ENCODE measurements at regions not wholly inside any gene's neighbourhood (a gene's known extent, or its start where the extent isn't known, plus 50 kb on each side); places are given as distances from the start of the nearest gene placed in this dataset.

GRCh38 chr3:30309961-30310954 lies 296.1 kb upstream of the TGFBR2 start:
- no peak overlapping the region for H3K9ac ChIP-seq (ENCODE audit: low read length in 5 of 5)
- peaks cover 0 to 36% (median 26%) of the 10 kb centered on the region in 5 donors for H3K4me1 ChIP-seq (ENCODE audit: control insufficient read depth in 5 of 5, insufficient read depth in 5 of 5, low read length in 5 of 5)
- H3K9me3 ChIP-seq (ENCODE audit: control insufficient read depth in 5 of 5, low read length in 5 of 5): no peaks in the 10 kb centered on the region
- H3K4me3 ChIP-seq (ENCODE audit: low read depth in 1 of 5, low read length in 5 of 5): no peak overlapping the region
- no peaks in the 10 kb centered on the region for H3K36me3 ChIP-seq (ENCODE audit: control insufficient read depth in 5 of 5, insufficient read depth in 5 of 5, low read length in 5 of 5)
- H3K27ac ChIP-seq (ENCODE audit: low read depth, low read length): no peak overlapping the region
- H3K27me3 ChIP-seq (ENCODE audit: control insufficient read depth in 5 of 5, insufficient read depth in 4 of 5, low read length in 5 of 5): no peaks in the 10 kb centered on the region

- Histone ChIP-seq H3K27ac (ENCODE audit: low read depth, low read length) (no peak overlapping the region), H3K27me3 (ENCODE audit: control insufficient read depth in 5 of 5, insufficient read depth in 4 of 5, low read length in 5 of 5) (no peaks in the 10 kb centered on the region), H3K9me3 (ENCODE audit: control insufficient read depth in 5 of 5, low read length in 5 of 5) (peaks cover 0 to 3% (median 0%) of the 10 kb centered on the region in 5 donors), H3K9ac (ENCODE audit: low read length in 5 of 5) (no peak overlapping the region), H3K36me3 (ENCODE audit: control insufficient read depth in 5 of 5, insufficient read depth in 5 of 5, low read length in 5 of 5) (no peaks in the 10 kb centered on the region), H3K4me1 (ENCODE audit: control insufficient read depth in 5 of 5, insufficient read depth in 5 of 5, low read length in 5 of 5) (peaks cover 0 to 47% (median 36%) of the 10 kb centered on the region in 5 donors), H3K4me3 (ENCODE audit: low read depth in 1 of 5, low read length in 5 of 5) (no peak overlapping the region)
Observed at GRCh38 chr3:30311781-30312180, 294.6 kb upstream of the TGFBR2 start.

DNA sequence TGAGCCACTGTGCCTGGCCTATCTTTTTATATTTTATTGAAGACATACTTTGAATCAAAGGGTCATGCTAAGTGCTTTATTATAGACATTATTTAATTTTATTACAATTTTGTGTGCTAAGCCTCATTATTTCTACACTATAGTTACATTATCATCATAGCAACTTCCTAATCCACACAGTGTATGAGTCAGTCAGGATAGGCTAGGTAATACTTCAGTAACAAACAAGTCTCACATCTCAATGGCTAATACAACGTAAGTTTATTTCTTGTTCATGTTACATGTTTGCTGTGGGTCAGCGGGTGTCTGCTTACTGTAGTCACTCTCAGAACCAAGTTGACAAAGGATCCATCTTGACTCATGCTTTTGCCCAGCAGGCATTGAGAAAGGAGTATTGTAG lies 292.6 kb upstream of the TGFBR2 start:
- peaks cover 0 to 6% (median 0%) of the 10 kb centered on the region in 5 donors for H3K9me3 ChIP-seq (ENCODE audit: control insufficient read depth in 5 of 5, low read length in 5 of 5)
- H3K9ac ChIP-seq (ENCODE audit: low read length in 5 of 5): no peak overlapping the region
- no peak overlapping the region for H3K27ac ChIP-seq (ENCODE audit: low read depth, low read length)
- peaks cover 0 to 29% (median 19%) of the 10 kb centered on the region in 5 donors for H3K4me1 ChIP-seq (ENCODE audit: control insufficient read depth in 5 of 5, insufficient read depth in 5 of 5, low read length in 5 of 5)
- no peaks in the 10 kb centered on the region for H3K27me3 ChIP-seq (ENCODE audit: control insufficient read depth in 5 of 5, insufficient read depth in 4 of 5, low read length in 5 of 5)
- H3K4me3 ChIP-seq (ENCODE audit: low read depth in 1 of 5, low read length in 5 of 5): no peak overlapping the region
- no peaks in the 10 kb centered on the region for H3K36me3 ChIP-seq (ENCODE audit: control insufficient read depth in 5 of 5, insufficient read depth in 5 of 5, low read length in 5 of 5)

DNA sequence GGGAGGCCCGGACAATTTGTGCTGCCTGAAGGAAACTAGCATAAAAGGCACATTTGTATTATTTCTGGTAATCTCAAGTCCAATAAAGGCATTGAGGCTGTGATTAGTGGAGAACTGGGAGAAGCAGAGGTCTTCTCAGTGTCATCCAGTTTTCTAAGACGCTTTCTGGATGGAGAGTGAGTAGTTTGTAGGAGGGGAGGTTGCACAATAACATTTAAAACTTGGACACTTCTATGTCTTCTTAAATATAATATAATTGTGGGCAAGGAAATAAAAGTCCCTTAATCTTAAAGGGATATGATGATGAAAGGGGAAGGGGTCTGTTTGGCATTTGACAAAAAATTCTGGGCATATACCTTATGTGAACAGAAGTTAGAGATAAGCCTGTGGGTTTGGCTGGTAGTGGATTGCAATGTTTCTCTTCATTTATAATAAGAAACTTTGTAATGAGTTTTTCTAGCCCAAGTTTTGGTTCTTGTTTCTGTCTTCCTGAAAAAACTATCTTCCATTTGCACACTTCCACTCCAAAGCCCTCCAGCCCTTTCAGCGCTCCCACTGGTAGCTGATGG lies 291.6 kb upstream of the TGFBR2 start:
- peaks cover 0 to 29% (median 17%) of the 10 kb centered on the region in 5 donors for H3K4me1 ChIP-seq (ENCODE audit: control insufficient read depth in 5 of 5, insufficient read depth in 5 of 5, low read length in 5 of 5)
- no peaks in the 10 kb centered on the region for H3K27me3 ChIP-seq (ENCODE audit: control insufficient read depth in 5 of 5, insufficient read depth in 4 of 5, low read length in 5 of 5)
- no peaks in the 10 kb centered on the region for H3K36me3 ChIP-seq (ENCODE audit: control insufficient read depth in 5 of 5, insufficient read depth in 5 of 5, low read length in 5 of 5)
- peak overlapping the region; percentile 45 for H3K27ac ChIP-seq (ENCODE audit: low read depth, low read length)
- H3K9ac ChIP-seq (ENCODE audit: low read length in 5 of 5): no peak overlapping the region
- peaks cover 0 to 6% (median 0%) of the 10 kb centered on the region in 5 donors for H3K9me3 ChIP-seq (ENCODE audit: control insufficient read depth in 5 of 5, low read length in 5 of 5)
- H3K4me3 ChIP-seq (ENCODE audit: low read depth in 1 of 5, low read length in 5 of 5): no peak overlapping the region

- Histone ChIP-seq H3K9me3 (ENCODE audit: control insufficient read depth in 5 of 5, low read length in 5 of 5) (peaks cover 0 to 6% (median 0%) of the 10 kb centered on the region in 5 donors), H3K4me1 (ENCODE audit: control insufficient read depth in 5 of 5, insufficient read depth in 5 of 5, low read length in 5 of 5) (peaks cover 0 to 26% (median 17%) of the 10 kb centered on the region in 5 donors), H3K4me3 (ENCODE audit: low read depth in 1 of 5, low read length in 5 of 5) (no peak overlapping the region), H3K36me3 (ENCODE audit: control insufficient read depth in 5 of 5, insufficient read depth in 5 of 5, low read length in 5 of 5) (no peaks in the 10 kb centered on the region), H3K27me3 (ENCODE audit: control insufficient read depth in 5 of 5, insufficient read depth in 4 of 5, low read length in 5 of 5) (no peaks in the 10 kb centered on the region), H3K9ac (ENCODE audit: low read length in 5 of 5) (no peak overlapping the region), H3K27ac (ENCODE audit: low read depth, low read length) (peak overlapping the region; percentile 45)
Observed at GRCh38 chr3:30315447-30315846, 291.0 kb upstream of the TGFBR2 start.

DNA sequence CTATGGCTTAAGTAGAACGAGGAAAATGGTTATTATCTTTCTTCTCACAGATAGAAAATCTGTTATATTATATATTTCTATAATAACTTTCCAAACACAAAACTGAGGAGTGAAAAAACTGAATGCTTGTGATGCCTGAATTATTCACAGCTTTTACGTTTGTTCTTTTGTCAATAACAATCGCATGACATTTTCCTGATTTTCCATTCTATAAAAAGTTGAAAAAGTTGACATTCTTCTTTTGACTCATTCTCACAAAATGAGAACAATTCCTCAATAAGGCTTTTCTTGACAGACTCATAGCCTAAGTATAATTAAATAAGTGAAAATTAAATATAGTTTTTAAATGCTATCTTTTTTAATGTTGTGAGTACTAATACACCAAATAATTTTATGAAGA lies 288.8 kb upstream of the TGFBR2 start:
- no peak overlapping the region for H3K4me3 ChIP-seq (ENCODE audit: low read depth in 1 of 5, low read length in 5 of 5)
- peaks cover 0 to 19% (median 17%) of the 10 kb centered on the region in 5 donors for H3K4me1 ChIP-seq (ENCODE audit: control insufficient read depth in 5 of 5, insufficient read depth in 5 of 5, low read length in 5 of 5)
- H3K27ac ChIP-seq (ENCODE audit: low read depth, low read length): no peak overlapping the region
- H3K27me3 ChIP-seq (ENCODE audit: control insufficient read depth in 5 of 5, insufficient read depth in 4 of 5, low read length in 5 of 5): no peaks in the 10 kb centered on the region
- H3K36me3 ChIP-seq (ENCODE audit: control insufficient read depth in 5 of 5, insufficient read depth in 5 of 5, low read length in 5 of 5): no peaks in the 10 kb centered on the region
- H3K9ac ChIP-seq (ENCODE audit: low read length in 5 of 5): no peak overlapping the region
- peaks cover 0 to 10% (median 0%) of the 10 kb centered on the region in 5 donors for H3K9me3 ChIP-seq (ENCODE audit: control insufficient read depth in 5 of 5, low read length in 5 of 5)

DNA sequence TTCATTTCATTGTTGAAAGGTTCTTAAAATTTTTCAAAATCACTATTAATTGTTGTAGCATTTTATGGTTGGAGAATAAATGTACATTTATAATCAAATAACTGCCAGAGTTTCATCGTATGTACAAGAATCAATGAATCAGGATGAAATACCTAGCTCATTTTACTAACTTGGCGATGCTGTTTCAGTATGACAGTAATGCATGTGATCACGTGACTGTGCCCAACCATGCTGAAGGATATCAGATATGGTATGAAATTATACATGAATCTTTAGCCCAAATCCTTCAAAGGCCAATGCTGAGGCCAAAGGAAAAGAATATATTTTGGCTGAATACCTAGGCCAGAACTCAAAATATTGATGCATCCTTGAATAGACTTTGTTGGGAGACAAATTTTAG lies 288.3 kb upstream of the TGFBR2 start:
- Histone ChIP-seq H3K4me3 (ENCODE audit: low read depth in 1 of 5, low read length in 5 of 5) (no peak overlapping the region), H3K9ac (ENCODE audit: low read length in 5 of 5) (no peak overlapping the region), H3K27ac (ENCODE audit: low read depth, low read length) (no peak overlapping the region), H3K36me3 (ENCODE audit: control insufficient read depth in 5 of 5, insufficient read depth in 5 of 5, low read length in 5 of 5) (no peaks in the 10 kb centered on the region), H3K9me3 (ENCODE audit: control insufficient read depth in 5 of 5, low read length in 5 of 5) (peaks cover 0 to 11% (median 0%) of the 10 kb centered on the region in 5 donors), H3K4me1 (ENCODE audit: control insufficient read depth in 5 of 5, insufficient read depth in 5 of 5, low read length in 5 of 5) (peaks cover 0 to 19% (median 17%) of the 10 kb centered on the region in 5 donors), H3K27me3 (ENCODE audit: control insufficient read depth in 5 of 5, insufficient read depth in 4 of 5, low read length in 5 of 5) (no peaks in the 10 kb centered on the region)

GRCh38 chr3:30319713-30320112 lies 286.7 kb upstream of the TGFBR2 start:
- Histone ChIP-seq H3K9me3 (ENCODE audit: control insufficient read depth in 5 of 5, low read length in 5 of 5) (peaks cover 0 to 11% (median 0%) of the 10 kb centered on the region in 5 donors), H3K4me1 (ENCODE audit: control insufficient read depth in 5 of 5, insufficient read depth in 5 of 5, low read length in 5 of 5) (peaks cover 0 to 16% (median 13%) of the 10 kb centered on the region in 5 donors), H3K36me3 (ENCODE audit: control insufficient read depth in 5 of 5, insufficient read depth in 5 of 5, low read length in 5 of 5) (no peaks in the 10 kb centered on the region), H3K4me3 (ENCODE audit: low read depth in 1 of 5, low read length in 5 of 5) (no peak overlapping the region), H3K9ac (ENCODE audit: low read length in 5 of 5) (no peak overlapping the region), H3K27me3 (ENCODE audit: control insufficient read depth in 5 of 5, insufficient read depth in 4 of 5, low read length in 5 of 5) (no peaks in the 10 kb centered on the region), H3K27ac (ENCODE audit: low read depth, low read length) (no peak overlapping the region)

- no peak overlapping the region for H3K27ac ChIP-seq (ENCODE audit: low read depth, low read length)
- H3K36me3 ChIP-seq (ENCODE audit: control insufficient read depth in 5 of 5, insufficient read depth in 5 of 5, low read length in 5 of 5): no peaks in the 10 kb centered on the region
- no peak overlapping the region for H3K9ac ChIP-seq (ENCODE audit: low read length in 5 of 5)
- H3K27me3 ChIP-seq (ENCODE audit: control insufficient read depth in 5 of 5, insufficient read depth in 4 of 5, low read length in 5 of 5): no peaks in the 10 kb centered on the region
- H3K9me3 ChIP-seq (ENCODE audit: control insufficient read depth in 5 of 5, low read length in 5 of 5): peaks cover 0 to 11% (median 0%) of the 10 kb centered on the region in 5 donors
- no peak overlapping the region for H3K4me3 ChIP-seq (ENCODE audit: low read depth in 1 of 5, low read length in 5 of 5)
- peaks cover 0 to 9% (median 8%) of the 10 kb centered on the region in 5 donors for H3K4me1 ChIP-seq (ENCODE audit: control insufficient read depth in 5 of 5, insufficient read depth in 5 of 5, low read length in 5 of 5)
Observed at GRCh38 chr3:30320392-30320791, 286.0 kb upstream of the TGFBR2 start.

- H3K27me3 ChIP-seq (ENCODE audit: control insufficient read depth in 5 of 5, insufficient read depth in 4 of 5, low read length in 5 of 5): no peaks in the 10 kb centered on the region
- no peak overlapping the region for H3K27ac ChIP-seq (ENCODE audit: low read depth, low read length)
- H3K9ac ChIP-seq (ENCODE audit: low read length in 5 of 5): no peak overlapping the region
- peaks cover 0 to 11% (median 0%) of the 10 kb centered on the region in 5 donors for H3K9me3 ChIP-seq (ENCODE audit: control insufficient read depth in 5 of 5, low read length in 5 of 5)
- peaks cover 0 to 3% (median 2%) of the 10 kb centered on the region in 5 donors for H3K4me1 ChIP-seq (ENCODE audit: control insufficient read depth in 5 of 5, insufficient read depth in 5 of 5, low read length in 5 of 5)
- no peaks in the 10 kb centered on the region for H3K36me3 ChIP-seq (ENCODE audit: control insufficient read depth in 5 of 5, insufficient read depth in 5 of 5, low read length in 5 of 5)
- H3K4me3 ChIP-seq (ENCODE audit: low read depth in 1 of 5, low read length in 5 of 5): no peak overlapping the region
Observed at GRCh38 chr3:30321065-30321464, 285.3 kb upstream of the TGFBR2 start.
